OCI-LY1 (cell line): ENCODE measurements at regions not wholly inside any gene's neighbourhood (a gene's known extent, or its start where the extent isn't known, plus 50 kb on each side); places are given as distances from the start of the nearest gene placed in this dataset.

ENCODE experiments used
- H2AFZ ChIP-seq: fragments of 200-600 bp; sonication (generic), shearing (Covaris generic); 2 replicates; pipeline ENCODE4 v1.6.0; 2014; ENCODE audit warnings: antibody characterized with exemption, mild to moderate bottlenecking, low read length
- H3F3A ChIP-seq: fragments of 200-600 bp; sonication (generic), shearing (Covaris generic); 2 replicates; pipeline ENCODE4 v1.6.0; 2014; ENCODE audit warnings: mild to moderate bottlenecking, antibody characterized with exemption, low read length, moderate library complexity; ENCODE audit not compliant: insufficient read depth
- H3K27ac ChIP-seq: fragments of 200-600 bp; sonication (generic); 2 replicates; pipeline ENCODE4 v1.5.1; 2014; ENCODE audit warnings: low read length, mixed run types, mild to moderate bottlenecking, low read depth; ENCODE audit not compliant: poor library complexity, severe bottlenecking
- H3K27me3 ChIP-seq: fragments of 200-600 bp; sonication (generic); 2 replicates; pipeline ENCODE4 v1.6.0; 2014; ENCODE audit warnings: antibody characterized with exemption, mild to moderate bottlenecking, low read length, moderate library complexity; ENCODE audit not compliant: insufficient read depth
- H3K36me3 ChIP-seq: fragments of 200-600 bp; sonication (generic); 2 replicates; pipeline ENCODE4 v1.6.1; 2014; ENCODE audit warnings: mild to moderate bottlenecking, antibody characterized with exemption, low read length, moderate library complexity, mixed read lengths; ENCODE audit not compliant: insufficient read depth
- H3K4me1 ChIP-seq: fragments of 200-600 bp; sonication (generic); 2 replicates; pipeline ENCODE4 v1.5.1; 2014; ENCODE audit warnings: mild to moderate bottlenecking, low read length, moderate library complexity; ENCODE audit not compliant: insufficient read depth, severe bottlenecking
- H3K4me2 ChIP-seq: fragments of 200-600 bp; sonication (generic), shearing (Covaris generic); 2 replicates; pipeline ENCODE4 v1.6.1; 2014; ENCODE audit warnings: low read length
- H3K4me3 ChIP-seq: fragments of 200-600 bp; sonication (generic); 2 replicates; pipeline ENCODE4 v1.5.1; 2014; ENCODE audit warnings: low read length, low read depth, mild to moderate bottlenecking, mixed read lengths; ENCODE audit not compliant: poor library complexity, severe bottlenecking
- H3K79me2 ChIP-seq: fragments of 200-600 bp; shearing (Covaris generic); 2 replicates; pipeline ENCODE4 v1.6.1; 2016; ENCODE audit warnings: mixed run types, low read length, mixed read lengths; ENCODE audit not compliant: insufficient read depth
- H3K9ac ChIP-seq: fragments of 200-600 bp; sonication (generic), shearing (Covaris generic); 2 replicates; pipeline ENCODE4 v1.6.1; 2014; ENCODE audit warnings: mild to moderate bottlenecking, low read length, mixed read lengths
- H3K9me2 ChIP-seq: fragments of 200-600 bp; sonication (generic), shearing (Covaris generic); 2 replicates; pipeline ENCODE4 v1.6.1; 2014; ENCODE audit warnings: low read depth, mild to moderate bottlenecking, low read length, mixed read lengths
- H3K9me3 ChIP-seq: fragments of 200-600 bp; shearing (Covaris generic); 2 replicates; pipeline ENCODE4 v1.6.1; 2014; ENCODE audit warnings: low read length, mixed read lengths
- H4K20me1 ChIP-seq: fragments of 200-600 bp; sonication (generic), shearing (Covaris generic); 2 replicates; pipeline ENCODE4 v1.6.0; 2016; ENCODE audit warnings: mild to moderate bottlenecking, low read length; ENCODE audit not compliant: insufficient read depth
- CTCF ChIP-seq: fragments of 200-600 bp; sonication (generic), shearing (Covaris generic); IDR thresholded peaks from 2 replicates; pipeline ENCODE4 v1.5.1; 2017; ENCODE audit warnings: mild to moderate bottlenecking, antibody characterized with exemption, low read length, moderate library complexity, mixed read lengths
- EZH2 ChIP-seq: fragments of 200-600 bp; sonication (generic), shearing (Covaris generic); IDR thresholded peaks from 2 replicates; pipeline ENCODE4 v1.8.0; 2017; ENCODE audit warnings: borderline replicate concordance, mixed run types, mild to moderate bottlenecking, antibody characterized with exemption, low read length, moderate library complexity, mixed read lengths

- H3K9me2 ChIP-seq, result no peaks in the 10 kb centered on the region
- H3K4me1 ChIP-seq, result no peaks in the 10 kb centered on the region
- H3K79me2 ChIP-seq, result no peaks in the 10 kb centered on the region
- H3K27ac ChIP-seq, result no peak overlapping the region
- TF ChIP-seq EZH2 (no peak), CTCF (no peak)
- H3K36me3 ChIP-seq, result no peaks in the 10 kb centered on the region
- no peaks in the 10 kb centered on the region for H3F3A ChIP-seq
- H3K4me3 ChIP-seq, result no peak overlapping the region
- no peaks in the 10 kb centered on the region for H3K9me3 ChIP-seq
- no peak overlapping the region for H2AFZ ChIP-seq
- no peak overlapping the region for H3K4me2 ChIP-seq
- no peaks in the 10 kb centered on the region for H3K27me3 ChIP-seq
- no peak overlapping the region for H3K9ac ChIP-seq
- no peaks in the 10 kb centered on the region for H4K20me1 ChIP-seq
Observed at GRCh38 chr5:99334936-99335335, 406.1 kb upstream of the CHD1 start.

- H3K27ac ChIP-seq, result no peak overlapping the region
- H3K9ac ChIP-seq, result no peak overlapping the region
- no peaks in the 10 kb centered on the region for H3K9me2 ChIP-seq
- H3K4me2 ChIP-seq, result no peak overlapping the region
- no peaks in the 10 kb centered on the region for H3K27me3 ChIP-seq
- H3K4me1 ChIP-seq, result no peaks in the 10 kb centered on the region
- TF ChIP-seq CTCF (no peak), EZH2 (no peak)
- H3K36me3 ChIP-seq, result no peaks in the 10 kb centered on the region
- no peak overlapping the region for H3K4me3 ChIP-seq
- H3K79me2 ChIP-seq, result no peaks in the 10 kb centered on the region
- H3F3A ChIP-seq, result no peaks in the 10 kb centered on the region
- no peaks in the 10 kb centered on the region for H3K9me3 ChIP-seq
- H4K20me1 ChIP-seq, result no peaks in the 10 kb centered on the region
- H2AFZ ChIP-seq, result no peak overlapping the region
Observed at GRCh38 chr5:99331061-99331460, 402.3 kb upstream of the CHD1 start.

- TF ChIP-seq CTCF, result no peak
- TF ChIP-seq EZH2, result no peak
- Histone ChIP-seq H3K79me2 (no peaks in the 10 kb centered on the region), H3F3A (no peaks in the 10 kb centered on the region; the same call in 1 of the 2 replicates), H3K4me1 (no peaks in the 10 kb centered on the region), H3K36me3 (no peaks in the 10 kb centered on the region), H2AFZ (no peak overlapping the region), H3K27ac (no peak overlapping the region), H3K9ac (no peak overlapping the region), H3K4me3 (no peak overlapping the region), H3K4me2 (no peak overlapping the region), H3K27me3 (no peaks in the 10 kb centered on the region), H3K9me3 (no peaks in the 10 kb centered on the region), H4K20me1 (no peaks in the 10 kb centered on the region), H3K9me2 (no peaks in the 10 kb centered on the region)
Observed at GRCh38 chr5:99320436-99320835, 391.6 kb upstream of the CHD1 start.
